ENCODE measurements at regions not wholly inside any gene's neighbourhood (a gene's known extent, or its start where the extent isn't known, plus 50 kb on each side); places are given as distances from the start of the nearest gene placed in this dataset.
"Not testable (repeated sequence)": the region's sequence is repeated elsewhere in the genome, so short reads cannot be mapped to it uniquely, and the experiment has no call there.

DNA sequence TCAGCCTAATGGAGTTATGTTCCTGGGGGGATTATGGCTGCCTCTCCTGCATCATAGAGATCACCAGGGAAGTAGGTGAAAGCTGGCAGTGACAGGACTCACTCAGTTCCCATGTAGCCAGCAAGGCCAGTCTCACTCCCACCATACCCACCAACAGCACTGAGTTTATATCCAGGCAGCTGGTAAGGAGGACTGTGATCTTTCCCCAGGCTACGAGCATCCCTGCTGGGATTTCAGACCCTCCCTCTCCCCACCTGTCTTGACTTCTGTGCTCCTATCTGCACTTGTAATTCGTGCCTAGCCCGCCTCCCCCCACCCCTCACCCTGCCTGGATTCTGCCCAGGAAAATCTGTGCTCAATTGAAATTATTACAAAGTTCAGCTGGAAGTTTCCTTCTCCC lies 499.1 kb upstream of the NUDT12 start:
- Mint-ChIP-seq H3K4me3 (no peak overlapping the region), H3K9me3 (peaks cover 6 to 65% (median 18%) of the 10 kb centered on the region in 6 donors), H3K27ac (no peak overlapping the region), H3K36me3 (no peaks in the 10 kb centered on the region), H3K4me1 (no peaks in the 10 kb centered on the region), H3K27me3 (ENCODE audit: low read depth in 3 of 3) (peaks cover 0 to under 1% (median 0%) of the 10 kb centered on the region in 3 donors)
- no peak for DNase-seq

- Mint-ChIP-seq H3K27me3 (ENCODE audit: low read depth in 3 of 3) (peaks cover 0 to 2% (median 2%) of the 10 kb centered on the region in 3 donors), H3K4me1 (no peaks in the 10 kb centered on the region), H3K27ac (no peak overlapping the region), H3K9me3 (peaks cover 3 to 50% (median 11%) of the 10 kb centered on the region in 6 donors), H3K36me3 (no peaks in the 10 kb centered on the region), H3K4me3 (no peak overlapping the region)
- no peak for DNase-seq
Measured at GRCh38 chr5:104053353-104053649, 490.7 kb upstream of the NUDT12 start.

- no peaks in the 10 kb centered on the region for H3K36me3 Mint-ChIP-seq
- H3K4me1 Mint-ChIP-seq = no peaks in the 10 kb centered on the region
- no peak overlapping the region for H3K27ac Mint-ChIP-seq
- H3K9me3 Mint-ChIP-seq = peaks cover 1 to 45% (median 12%) of the 10 kb centered on the region in 6 donors
- H3K27me3 Mint-ChIP-seq (ENCODE audit: low read depth in 3 of 3) = peaks cover 0 to 2% (median 2%) of the 10 kb centered on the region in 3 donors
- no peak for DNase-seq
- H3K4me3 Mint-ChIP-seq = no peak overlapping the region
Measured at GRCh38 chr5:104052558-104053352, 490.2 kb upstream of the NUDT12 start.

DNA sequence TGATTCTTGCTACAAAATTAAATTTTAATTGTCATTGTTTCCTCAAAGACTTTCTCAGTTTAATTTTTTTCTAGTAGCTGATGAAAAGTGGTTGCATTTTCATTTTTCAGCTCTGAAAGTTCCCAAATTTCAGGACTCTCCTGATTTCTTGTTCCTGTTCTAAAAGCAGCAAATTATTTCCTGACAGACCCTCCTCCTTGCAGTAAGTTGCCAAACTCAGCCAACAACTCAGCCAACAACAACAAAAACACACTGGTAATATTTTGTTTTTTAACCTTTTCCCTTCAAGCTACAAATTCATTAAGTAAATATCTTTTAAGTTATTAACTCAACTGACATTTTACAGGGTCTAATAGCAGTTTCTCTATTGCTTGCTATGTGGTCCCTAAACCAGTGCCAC lies 487.8 kb upstream of the NUDT12 start:
- peaks cover 0 to 2% (median 0%) of the 10 kb centered on the region in 3 donors for H3K27me3 Mint-ChIP-seq (ENCODE audit: low read depth in 3 of 3)
- no peaks in the 10 kb centered on the region for H3K36me3 Mint-ChIP-seq

GRCh38 chr5:104049752-104050151 lies 487.2 kb upstream of the NUDT12 start:
- no peak overlapping the region for H3K4me3 Mint-ChIP-seq

More for the DNA sequence above, 487.8 kb upstream of the NUDT12 start:
- H3K4me3 Mint-ChIP-seq = no peak overlapping the region
- no peak overlapping the region for H3K27ac Mint-ChIP-seq
- no peaks in the 10 kb centered on the region for H3K4me1 Mint-ChIP-seq
- peaks cover 1 to 45% (median 12%) of the 10 kb centered on the region in 6 donors for H3K9me3 Mint-ChIP-seq
- no peak for DNase-seq

DNA sequence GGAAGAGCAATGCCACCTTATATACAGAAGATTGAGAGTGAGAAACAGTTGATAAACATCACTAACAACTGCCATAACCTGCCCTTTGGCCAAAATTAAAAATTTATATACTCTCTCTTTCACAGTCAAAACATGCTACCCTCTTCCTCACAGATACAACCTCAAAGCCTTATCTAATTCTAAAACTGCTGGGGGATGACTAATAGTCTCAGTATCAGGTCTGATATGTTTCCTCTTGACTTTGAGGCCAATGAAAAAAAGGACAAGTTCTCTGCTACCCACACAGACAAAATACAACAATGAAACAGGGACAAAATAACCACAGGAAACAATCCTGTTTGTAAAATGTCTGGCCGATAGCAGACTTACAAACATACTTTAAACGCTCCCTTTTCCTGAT lies 485.6 kb upstream of the NUDT12 start:
- Mint-ChIP-seq H3K27me3 (ENCODE audit: low read depth in 3 of 3) (peaks cover 0 to 2% (median 0%) of the 10 kb centered on the region in 3 donors), H3K4me3 (no peak overlapping the region), H3K36me3 (no peaks in the 10 kb centered on the region), H3K9me3 (peaks cover 3 to 45% (median 12%) of the 10 kb centered on the region in 6 donors), H3K4me1 (no peaks in the 10 kb centered on the region), H3K27ac (no peak overlapping the region)
- no peak for DNase-seq

More at GRCh38 chr5:104049752-104050151, 487.2 kb upstream of the NUDT12 start:
- no peaks in the 10 kb centered on the region for H3K4me1 Mint-ChIP-seq
- no peak for DNase-seq
- no peak overlapping the region for H3K27ac Mint-ChIP-seq
- H3K36me3 Mint-ChIP-seq = no peaks in the 10 kb centered on the region
- peaks cover 0 to 2% (median 0%) of the 10 kb centered on the region in 3 donors for H3K27me3 Mint-ChIP-seq (ENCODE audit: low read depth in 3 of 3)
- H3K9me3 Mint-ChIP-seq = peaks cover 1 to 45% (median 12%) of the 10 kb centered on the region in 6 donors

- Mint-ChIP-seq H3K9me3 (peaks cover 3 to 52% (median 14%) of the 10 kb centered on the region in 6 donors), H3K4me1 (no peaks in the 10 kb centered on the region), H3K27ac (no peak overlapping the region), H3K4me3 (no peak overlapping the region), H3K27me3 (ENCODE audit: low read depth in 3 of 3) (peaks cover 0 to 2% (median 0%) of the 10 kb centered on the region in 3 donors), H3K36me3 (no peaks in the 10 kb centered on the region)
- DNase-seq = no peak
Measured at GRCh38 chr5:104045987-104046386, 483.4 kb upstream of the NUDT12 start.

DNA sequence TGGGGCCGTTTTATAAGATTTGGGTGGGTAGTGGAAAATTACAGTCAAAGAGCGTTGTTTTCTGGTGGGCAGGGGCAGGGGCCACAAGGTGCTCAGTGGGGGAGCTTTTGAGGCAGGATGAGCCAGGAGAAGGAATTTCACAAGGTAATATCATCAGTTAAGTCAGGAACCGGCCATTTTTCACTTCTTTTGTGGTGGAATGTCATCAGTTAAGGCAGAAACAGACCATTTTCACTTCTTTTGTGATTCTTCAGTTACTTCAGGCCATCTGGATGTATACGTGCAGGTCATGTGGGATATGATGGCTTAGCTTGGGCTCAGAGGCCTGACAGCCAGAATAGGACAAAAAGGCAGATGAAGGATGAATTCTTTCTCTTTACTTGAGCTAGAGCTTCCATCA lies 477.3 kb upstream of the NUDT12 start:
- peaks cover 8 to 18% (median 12%) of the 10 kb centered on the region in 6 donors for H3K9me3 Mint-ChIP-seq
- H3K27me3 Mint-ChIP-seq (ENCODE audit: low read depth in 3 of 3); H3K36me3 Mint-ChIP-seq; H3K4me1 Mint-ChIP-seq; H3K27ac Mint-ChIP-seq; H3K4me3 Mint-ChIP-seq; DNase-seq: not testable (repeated sequence)

DNA sequence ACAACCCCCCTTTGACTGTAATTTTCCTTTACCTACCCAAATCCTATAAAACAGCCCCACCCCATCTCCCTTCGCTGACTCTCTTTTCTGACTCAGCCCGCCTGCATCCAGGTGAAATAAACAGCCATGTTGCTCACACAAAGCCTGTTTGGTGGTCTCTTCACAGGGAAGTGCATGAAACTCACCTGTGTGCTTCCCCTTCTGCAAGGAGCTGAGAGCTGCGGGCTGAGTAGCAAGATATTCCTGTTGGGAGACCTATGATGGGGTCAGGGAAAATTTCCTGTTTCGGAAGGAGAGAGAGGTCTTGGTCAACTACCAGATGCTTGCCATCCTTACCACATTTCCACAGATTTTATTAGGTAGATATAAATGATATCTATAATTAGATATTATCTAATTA lies 474.5 kb upstream of the NUDT12 start:
- H3K9me3 Mint-ChIP-seq = peaks cover 1 to 27% (median 17%) of the 10 kb centered on the region in 6 donors
- not testable (repeated sequence) for DNase-seq; H3K27ac Mint-ChIP-seq; H3K27me3 Mint-ChIP-seq (ENCODE audit: low read depth in 3 of 3); H3K4me3 Mint-ChIP-seq; H3K4me1 Mint-ChIP-seq; H3K36me3 Mint-ChIP-seq

DNA sequence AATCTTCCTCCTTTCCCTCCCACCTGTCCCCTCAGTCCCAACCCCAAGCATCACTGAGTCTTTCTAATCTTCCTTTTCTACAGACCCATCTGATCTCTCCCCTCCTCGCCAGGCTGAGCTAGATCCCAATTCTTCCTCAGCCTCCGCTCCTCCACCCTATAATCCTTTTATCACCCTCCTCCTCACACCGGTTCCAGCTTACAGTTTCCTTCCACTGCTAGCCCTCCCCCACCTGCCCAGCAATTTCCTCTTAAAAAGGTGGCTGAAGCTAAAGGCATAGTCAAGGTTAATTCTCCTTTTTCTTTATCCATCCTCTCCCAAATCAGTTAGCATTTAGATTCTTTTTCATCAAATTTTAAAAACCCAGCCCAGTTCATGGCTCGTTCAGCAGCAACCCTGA lies 470.6 kb upstream of the NUDT12 start:
- not testable (repeated sequence) for H3K27me3 Mint-ChIP-seq (ENCODE audit: low read depth in 3 of 3); DNase-seq; H3K27ac Mint-ChIP-seq; H3K4me3 Mint-ChIP-seq; H3K4me1 Mint-ChIP-seq; H3K36me3 Mint-ChIP-seq
- H3K9me3 Mint-ChIP-seq = peaks cover 5 to 23% (median 11%) of the 10 kb centered on the region in 6 donors

DNA sequence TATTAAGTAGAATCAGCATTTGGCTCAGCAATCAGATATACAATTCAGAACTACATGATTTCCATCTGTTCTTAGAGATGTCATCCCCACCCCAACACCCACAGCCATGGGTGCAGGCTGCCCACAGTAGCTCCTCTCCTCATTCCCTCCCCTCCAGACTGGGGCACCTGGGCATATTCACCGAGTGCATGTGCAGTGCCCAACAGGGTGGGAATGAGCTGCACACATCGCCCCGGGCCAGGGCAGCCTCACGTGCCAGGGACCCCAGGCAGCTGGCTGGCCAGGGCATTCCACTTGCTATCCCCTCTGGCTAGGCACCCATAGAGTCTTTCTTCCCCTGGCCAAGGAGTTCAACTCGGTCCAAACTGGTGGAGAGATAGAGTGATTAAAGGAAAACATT lies 461.9 kb upstream of the NUDT12 start:
- Mint-ChIP-seq H3K27me3 (ENCODE audit: low read depth in 3 of 3) (no peaks in the 10 kb centered on the region), H3K4me3 (no peak overlapping the region), H3K27ac (no peak overlapping the region), H3K36me3 (no peaks in the 10 kb centered on the region), H3K9me3 (peaks cover 6 to 48% (median 26%) of the 10 kb centered on the region in 6 donors), H3K4me1 (no peaks in the 10 kb centered on the region)
- no peak for DNase-seq

DNA sequence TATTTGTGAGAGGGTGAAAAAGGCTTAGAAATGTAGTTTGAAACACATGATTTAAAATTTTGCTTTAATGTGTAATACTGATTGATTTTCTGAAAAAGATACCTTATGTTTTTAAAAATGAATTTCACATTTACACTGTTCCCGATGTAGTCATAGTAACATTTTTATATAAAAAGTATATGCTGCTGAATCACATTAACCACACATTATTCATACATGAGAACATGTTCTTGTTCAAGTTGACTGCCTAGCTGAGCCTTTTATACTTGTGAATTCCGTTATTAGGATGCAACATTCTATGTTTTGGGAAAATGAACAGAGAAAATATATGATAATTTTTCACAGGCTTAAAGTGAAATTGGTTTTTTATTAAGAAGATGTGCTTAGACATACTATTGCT lies 461.1 kb upstream of the NUDT12 start:
- Mint-ChIP-seq H3K27me3 (ENCODE audit: low read depth in 3 of 3) (no peaks in the 10 kb centered on the region), H3K27ac (no peak overlapping the region), H3K4me3 (no peak overlapping the region), H3K36me3 (no peaks in the 10 kb centered on the region), H3K4me1 (no peaks in the 10 kb centered on the region), H3K9me3 (peaks cover 8 to 56% (median 29%) of the 10 kb centered on the region in 6 donors)
- no peak for DNase-seq

- Mint-ChIP-seq H3K36me3 (no peaks in the 10 kb centered on the region), H3K27me3 (ENCODE audit: low read depth in 3 of 3) (no peaks in the 10 kb centered on the region), H3K4me1 (no peaks in the 10 kb centered on the region), H3K4me3 (no peak overlapping the region), H3K9me3 (peaks cover 7 to 42% (median 23%) of the 10 kb centered on the region in 6 donors), H3K27ac (no peak overlapping the region)
- DNase-seq = no peak
Measured at GRCh38 chr5:104019956-104020355, 457.4 kb upstream of the NUDT12 start.

GRCh38 chr5:104018299-104018698 lies 455.7 kb upstream of the NUDT12 start:
- Mint-ChIP-seq H3K9me3 (peaks cover 4 to 45% (median 19%) of the 10 kb centered on the region in 6 donors), H3K36me3 (no peaks in the 10 kb centered on the region), H3K27me3 (ENCODE audit: low read depth in 3 of 3) (no peaks in the 10 kb centered on the region), H3K4me1 (no peaks in the 10 kb centered on the region), H3K4me3 (no peak overlapping the region), H3K27ac (no peak overlapping the region)
- DNase-seq = no peak

DNA sequence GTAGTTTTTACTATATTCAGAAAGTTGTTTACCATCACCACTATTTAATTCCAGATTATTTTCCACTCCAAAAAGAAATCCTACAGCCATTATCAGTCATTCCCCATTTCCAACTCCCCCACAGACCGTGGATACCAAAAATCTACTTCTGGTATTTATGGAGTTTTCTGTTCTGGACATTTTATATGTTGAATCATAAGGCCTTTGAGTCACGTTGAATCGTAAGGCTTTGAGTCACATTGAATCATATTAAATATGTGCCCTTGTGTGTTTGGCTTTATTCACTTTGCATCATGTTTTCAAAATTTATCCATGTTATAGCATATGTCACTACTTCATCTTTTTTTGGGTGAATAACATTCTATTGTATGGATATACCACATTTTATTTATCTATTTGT lies 454.1 kb upstream of the NUDT12 start:
- H3K27ac Mint-ChIP-seq = no peak overlapping the region
- no peaks in the 10 kb centered on the region for H3K36me3 Mint-ChIP-seq
- DNase-seq = no peak
- no peak overlapping the region for H3K4me3 Mint-ChIP-seq
- H3K9me3 Mint-ChIP-seq = peaks cover 4 to 44% (median 21%) of the 10 kb centered on the region in 6 donors
- H3K4me1 Mint-ChIP-seq = no peaks in the 10 kb centered on the region
- no peaks in the 10 kb centered on the region for H3K27me3 Mint-ChIP-seq (ENCODE audit: low read depth in 3 of 3)
